Trophoblast cell (in vitro differentiated cells and primary cell): ENCODE measurements at regions not wholly inside any gene's neighbourhood (a gene's known extent, or its start where the extent isn't known, plus 50 kb on each side); places are given as distances from the start of the nearest gene placed in this dataset.

Experiments used
- DNase-seq, 2 donors: peaks; one replicate each; pipeline ENCODE4 v3.0.0-alpha.2; 2016
- H2AFZ ChIP-seq: 2 replicates; pipeline ENCODE4 v1.6.1; 2013; ENCODE audit warnings: low read length, moderate library complexity, mild to moderate bottlenecking; ENCODE audit not compliant: insufficient read depth, poor library complexity
- H2AK5ac ChIP-seq: 2 replicates; pipeline ENCODE4 v1.6.1; 2013; ENCODE audit warnings: mild to moderate bottlenecking, low read length
- H2BK120ac ChIP-seq: 2 replicates; pipeline ENCODE4 v1.6.1; 2013; ENCODE audit warnings: low read length, mild to moderate bottlenecking, moderate library complexity; ENCODE audit not compliant: insufficient read depth, poor library complexity
- H2BK12ac ChIP-seq: 2 replicates; pipeline ENCODE4 v1.6.1; 2013; ENCODE audit warnings: mild to moderate bottlenecking, low read length, moderate library complexity
- H2BK5ac ChIP-seq: 2 replicates; pipeline ENCODE4 v1.6.1; 2013; ENCODE audit warnings: low read length, low read depth, moderate library complexity, mild to moderate bottlenecking; ENCODE audit not compliant: poor library complexity
- H3K14ac ChIP-seq: 2 replicates; pipeline ENCODE4 v1.6.1; 2013; ENCODE audit warnings: mild to moderate bottlenecking, low read length
- H3K18ac ChIP-seq: 2 replicates; pipeline ENCODE4 v1.6.1; 2013; ENCODE audit warnings: mild to moderate bottlenecking, low read length
- H3K23ac ChIP-seq: 2 replicates; pipeline ENCODE4 v1.6.1; 2013; ENCODE audit warnings: low read length
- H3K27ac ChIP-seq: 2 replicates; pipeline ENCODE4 v1.5.1; 2013; ENCODE audit warnings: low read depth, mild to moderate bottlenecking, inconsistent platforms, low read length, moderate library complexity
- H3K27me3 ChIP-seq: 2 replicates; pipeline ENCODE4 v1.6.1; 2013; ENCODE audit warnings: inconsistent platforms, mild to moderate bottlenecking, low read length, moderate library complexity; ENCODE audit not compliant: insufficient read depth
- H3K36me3 ChIP-seq, 2 experiments: 1 replicate in 1 of 2; 2 replicates in 1 of 2; pipeline ENCODE4 v1.6.1; 2013; ENCODE audit warnings: low read length in 2 of 2, mild to moderate bottlenecking in 2 of 2, moderate library complexity in 1 of 2; ENCODE audit not compliant: insufficient read depth in 2 of 2, control insufficient read depth in 1 of 2
- H3K4ac ChIP-seq: 2 replicates; pipeline ENCODE4 v1.6.1; 2013; ENCODE audit warnings: low read depth, mild to moderate bottlenecking, low read length, moderate library complexity
- H3K4me1 ChIP-seq, 2 experiments: 1 replicate in 1 of 2; 2 replicates in 1 of 2; pipeline ENCODE4 v1.6.1; 2013; ENCODE audit warnings: low read length in 2 of 2, mild to moderate bottlenecking in 2 of 2, moderate library complexity in 1 of 2; ENCODE audit not compliant: insufficient read depth in 2 of 2, control insufficient read depth in 1 of 2
- H3K4me2 ChIP-seq: 2 replicates; pipeline ENCODE4 v1.6.1; 2013; ENCODE audit warnings: inconsistent platforms, mild to moderate bottlenecking, low read length, moderate library complexity
- H3K4me3 ChIP-seq: 2 replicates; pipeline ENCODE4 v1.5.1; 2013; ENCODE audit warnings: mild to moderate bottlenecking, low read depth, low read length, inconsistent platforms
- H3K79me1 ChIP-seq: one replicate; pipeline ENCODE4 v1.6.1; 2013; ENCODE audit warnings: low read length
- H3K79me2 ChIP-seq: 2 replicates; pipeline ENCODE4 v1.6.1; 2013; ENCODE audit warnings: low read length, mild to moderate bottlenecking; ENCODE audit not compliant: control insufficient read depth, insufficient read depth, poor library complexity
- H3K9ac ChIP-seq: 2 replicates; pipeline ENCODE4 v1.6.1; 2013; ENCODE audit warnings: mild to moderate bottlenecking, low read length
- H3K9me3 ChIP-seq: 2 replicates; pipeline ENCODE4 v1.6.1; 2013; ENCODE audit warnings: low read depth, mild to moderate bottlenecking, control low read depth, inconsistent platforms, low read length; ENCODE audit not compliant: insufficient read depth
- H4K12ac ChIP-seq: 2 replicates; pipeline ENCODE4 v1.6.1; 2013; ENCODE audit warnings: low read depth, mild to moderate bottlenecking, low read length, moderate library complexity
- H4K8ac ChIP-seq: 2 replicates; pipeline ENCODE4 v1.6.1; 2013; ENCODE audit warnings: low read depth, mild to moderate bottlenecking, low read length, moderate library complexity
- H4K91ac ChIP-seq: one replicate; pipeline ENCODE4 v1.6.1; 2013; ENCODE audit warnings: low read depth, mild to moderate bottlenecking, low read length, moderate library complexity
- WGBS: extraction: QIAGEN DNeasy Blood & Tissue Kit; methylation state at CpG from one replicate; pipeline ENCODE4 v1.1.7; 2013; ENCODE audit warnings: missing lambda C conversion rate; ENCODE audit not compliant: insufficient read length, insufficient coverage; ENCODE audit errors: extremely low coverage; 5-methylcytosine and 5-hydroxymethylcytosine counted together

- Histone ChIP-seq H3K4me3 (no peak overlapping the region), H3K79me1 (no peaks in the 10 kb centered on the region), H3K36me3 (no peaks in the 10 kb centered on the region), H4K12ac (no peak overlapping the region), H3K9me3 (no peaks in the 10 kb centered on the region), H3K27me3 (no peaks in the 10 kb centered on the region), H4K8ac (no peak overlapping the region), H4K91ac (no peak overlapping the region), H3K79me2 (no peaks in the 10 kb centered on the region), H3K23ac (no peak overlapping the region), H3K4ac (no peak overlapping the region), H3K27ac (no peak overlapping the region), H3K4me1 (no peaks in the 10 kb centered on the region), H3K18ac (no peak overlapping the region), H2BK12ac (no peak overlapping the region), H2AFZ (no peak overlapping the region), H3K14ac (no peak overlapping the region), H2AK5ac (no peak overlapping the region), H3K9ac (no peak overlapping the region), H3K4me2 (no peak overlapping the region), H2BK5ac (no peak overlapping the region), H2BK120ac (no peak overlapping the region)
- DNase-seq: no peak
- no CpG with 5 or more reads among the region's 1 CpG for WGBS
These were observed 141.0 kb downstream of the ATP6V1G3 start for GRCh38 chr1:198399452-198399851.

- H3K27ac ChIP-seq: no peak overlapping the region
- no peak overlapping the region for H3K18ac ChIP-seq
- DNase-seq: no peak
- no peak overlapping the region for H2BK12ac ChIP-seq
- no peak overlapping the region for H3K14ac ChIP-seq
- H4K12ac ChIP-seq: no peak overlapping the region
- H3K36me3 ChIP-seq: no peaks in the 10 kb centered on the region
- no peaks in the 10 kb centered on the region for H3K79me2 ChIP-seq
- H3K27me3 ChIP-seq: no peaks in the 10 kb centered on the region
- no peak overlapping the region for H3K4me3 ChIP-seq
- no CpG with 5 or more reads among the region's 2 CpGs for WGBS
- no peaks in the 10 kb centered on the region for H3K4me1 ChIP-seq
- no peak overlapping the region for H2BK5ac ChIP-seq
- no peak overlapping the region for H4K91ac ChIP-seq
- no peak overlapping the region for H3K4ac ChIP-seq
- no peak overlapping the region for H3K23ac ChIP-seq
- no peak overlapping the region for H2AK5ac ChIP-seq
- H2AFZ ChIP-seq: no peak overlapping the region
- H3K9me3 ChIP-seq: no peaks in the 10 kb centered on the region
- H3K9ac ChIP-seq: no peak overlapping the region
- no peak overlapping the region for H2BK120ac ChIP-seq
- no peak overlapping the region for H3K4me2 ChIP-seq
- H3K79me1 ChIP-seq: no peaks in the 10 kb centered on the region
- no peak overlapping the region for H4K8ac ChIP-seq
These were observed 143.2 kb downstream of the ATP6V1G3 start for GRCh38 chr1:198397208-198397808.

GRCh38 chr1:198391393-198392020 is 149.0 kb downstream of the ATP6V1G3 start:
- H2BK120ac ChIP-seq: no peak overlapping the region
- H2AK5ac ChIP-seq: no peak overlapping the region
- no peak overlapping the region for H3K14ac ChIP-seq
- no peak overlapping the region for H4K8ac ChIP-seq
- no peak overlapping the region for H3K9ac ChIP-seq
- no peak overlapping the region for H2BK12ac ChIP-seq
- no peak overlapping the region for H3K4ac ChIP-seq
- no peak overlapping the region for H2AFZ ChIP-seq
- H3K79me1 ChIP-seq: no peaks in the 10 kb centered on the region
- no peak for DNase-seq
- H3K23ac ChIP-seq: no peak overlapping the region
- H4K91ac ChIP-seq: no peak overlapping the region
- no peak overlapping the region for H3K18ac ChIP-seq
- H4K12ac ChIP-seq: no peak overlapping the region
- H3K4me3 ChIP-seq: no peak overlapping the region
- no peaks in the 10 kb centered on the region for H3K79me2 ChIP-seq
- H3K9me3 ChIP-seq: no peaks in the 10 kb centered on the region
- H3K27me3 ChIP-seq: no peaks in the 10 kb centered on the region
- WGBS: no CpG with 5 or more reads among the region's 10 CpGs
- no peak overlapping the region for H3K4me2 ChIP-seq
- no peak overlapping the region for H3K27ac ChIP-seq
- no peak overlapping the region for H2BK5ac ChIP-seq
- H3K36me3 ChIP-seq: no peaks in the 10 kb centered on the region
- peaks cover 4 to 6% of the 10 kb centered on the region in 2 experiments for H3K4me1 ChIP-seq

- WGBS: no CpG with 5 or more reads among the region's 3 CpGs
- H2AK5ac ChIP-seq: no peak overlapping the region
- no peak overlapping the region for H3K4ac ChIP-seq
- H3K9me3 ChIP-seq: no peaks in the 10 kb centered on the region
- H3K4me3 ChIP-seq: no peak overlapping the region
- H3K4me1 ChIP-seq: peaks cover 4 to 6% of the 10 kb centered on the region in 2 experiments
- no peak overlapping the region for H2BK12ac ChIP-seq
- no peak overlapping the region for H3K18ac ChIP-seq
- no peak overlapping the region for H4K91ac ChIP-seq
- H3K79me1 ChIP-seq: no peaks in the 10 kb centered on the region
- no peak overlapping the region for H3K23ac ChIP-seq
- H3K36me3 ChIP-seq: no peaks in the 10 kb centered on the region
- no peak overlapping the region for H2BK5ac ChIP-seq
- H3K14ac ChIP-seq: no peak overlapping the region
- no peak overlapping the region for H2BK120ac ChIP-seq
- DNase-seq: peak; percentile 20 to 76
- H3K9ac ChIP-seq: no peak overlapping the region
- no peaks in the 10 kb centered on the region for H3K27me3 ChIP-seq
- H2AFZ ChIP-seq: no peak overlapping the region
- H3K4me2 ChIP-seq: peak overlapping the region; percentile 42
- no peak overlapping the region for H4K12ac ChIP-seq
- peak overlapping the region; percentile 21 for H3K27ac ChIP-seq
- no peaks in the 10 kb centered on the region for H3K79me2 ChIP-seq
- no peak overlapping the region for H4K8ac ChIP-seq
These were observed 152.9 kb downstream of the ATP6V1G3 start for GRCh38 chr1:198387587-198387986.
